ENCODE measurements at regions not wholly inside any gene's neighbourhood (a gene's known extent, or its start where the extent isn't known, plus 50 kb on each side); places are given as distances from the start of the nearest gene placed in this dataset.

- no peak for TF ChIP-seq POLR2A (IDR thresholded peaks at IDR 0.05)
- no peak for TF ChIP-seq CTCF (IDR thresholded peaks at IDR 0.05 in 4 of 5, conservative IDR thresholded peaks at IDR 0.05 in 1 of 5)
Measured at GRCh38 chr10:90605506-90605905, 252.3 kb downstream of the HTR7 start.

Data from gastrocnemius medialis (tissue), 4 donors.